Thyroid gland (tissue), 4 donors: ENCODE measurements at regions not wholly inside any gene's neighbourhood (a gene's known extent, or its start where the extent isn't known, plus 50 kb on each side); places are given as distances from the start of the nearest gene placed in this dataset.

ENCODE experiments used
- CTCF ChIP-seq, 6 experiments: fragments of 200-600 bp in 3 of 6; fragments of 450-650 bp in 3 of 6; sonication (generic) in 3 of 6; IDR thresholded peaks; one replicate each; pipeline ENCODE4 v1.5.1; 2016 to 2019; ENCODE audit warnings: antibody characterized with exemption in 6 of 6, mild to moderate bottlenecking in 2 of 6, inconsistent platforms in 1 of 6, moderate library complexity in 1 of 6
- POLR2A ChIP-seq, 2 donors: fragments of 450-650 bp; IDR thresholded peaks; one replicate each; pipeline ENCODE4 v1.6.1; 2017; ENCODE audit warnings: antibody characterized with exemption in 2 of 2, mild to moderate bottlenecking in 2 of 2, moderate library complexity in 1 of 2

DNA sequence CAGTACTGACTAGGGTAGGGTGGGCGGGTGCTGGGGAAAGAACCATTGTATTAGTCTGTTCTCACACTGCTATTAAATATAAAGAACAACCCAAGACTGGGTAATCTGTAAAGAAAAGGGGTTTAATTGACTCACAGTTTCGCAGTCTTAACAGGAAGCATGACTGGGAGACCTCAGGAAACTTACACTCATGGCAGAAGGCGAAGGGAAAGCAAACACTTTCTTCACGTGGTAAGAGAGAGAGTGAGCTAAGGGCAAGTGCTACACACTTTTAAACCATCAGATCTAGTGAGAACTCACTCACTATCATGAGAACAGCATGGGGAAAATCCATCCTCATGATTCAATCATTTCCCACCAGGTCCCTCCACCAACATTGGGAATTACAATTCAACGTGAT lies 98.0 kb downstream of the OXSM start:
- TF ChIP-seq CTCF (IDR thresholded peaks at IDR 0.05) (no peak), POLR2A (IDR thresholded peaks at IDR 0.05) (no peak)
